GM23338 (cell line): ENCODE measurements at regions not wholly inside any gene's neighbourhood (a gene's known extent, or its start where the extent isn't known, plus 50 kb on each side); places are given as distances from the start of the nearest gene placed in this dataset.

Experiments
- ATAC-seq: fragments of 200-7000 bp; cut with Tn5 transposase; 3 replicates; pipeline ENCODE4 v1.9.1; 2020
- DNase-seq: peaks from one replicate; pipeline ENCODE4 v3.0.0-alpha.2; 2015; ENCODE audit warnings: low spot score
- H2AFZ ChIP-seq: fragments of 200-600 bp; sonication (generic); 2 replicates; pipeline ENCODE4 v1.8.0; 2016; ENCODE audit warnings: antibody characterized with exemption, mild to moderate bottlenecking, moderate library complexity
- H3F3A ChIP-seq: fragments of 200-600 bp; sonication (generic); replicated peaks from 2 replicates; pipeline ENCODE4 v1.8.0; 2017; ENCODE audit warnings: antibody characterized with exemption, mixed run types, low read depth
- H3K27ac ChIP-seq: fragments of 200-600 bp; sonication (generic); 2 replicates; pipeline ENCODE4 v1.6.1; 2016; ENCODE audit warnings: low read depth
- H3K27me3 ChIP-seq: fragments of 200-600 bp; sonication (generic); 2 replicates; pipeline ENCODE4 v1.8.0; 2016; ENCODE audit warnings: mild to moderate bottlenecking, mixed run types, moderate library complexity; ENCODE audit not compliant: insufficient read depth
- H3K36me3 ChIP-seq: fragments of 200-600 bp; sonication (generic); 2 replicates; pipeline ENCODE4 v1.8.0; 2016; ENCODE audit warnings: mild to moderate bottlenecking; ENCODE audit not compliant: insufficient read depth
- H3K4me1 ChIP-seq: fragments of 200-600 bp; sonication (generic); 2 replicates; pipeline ENCODE4 v1.8.0; 2016; ENCODE audit warnings: mild to moderate bottlenecking, moderate library complexity; ENCODE audit not compliant: insufficient read depth
- H3K4me2 ChIP-seq: fragments of 200-600 bp; sonication (generic); 2 replicates; pipeline ENCODE4 v1.7.1; 2017; ENCODE audit warnings: mixed run types
- H3K4me3 ChIP-seq: fragments of 200-600 bp; sonication (generic); 2 replicates; pipeline ENCODE4 v1.6.1; 2016; ENCODE audit warnings: mixed run types
- H3K79me2 ChIP-seq: fragments of 200-600 bp; sonication (generic); replicated peaks from 2 replicates; pipeline ENCODE4 v1.8.0; 2017; ENCODE audit warnings: mild to moderate bottlenecking; ENCODE audit not compliant: insufficient read depth
- H3K9me2 ChIP-seq: fragments of 200-600 bp; sonication (generic); 2 replicates; pipeline ENCODE4 v1.8.0; 2017; ENCODE audit not compliant: insufficient read depth
- H4K20me1 ChIP-seq: fragments of 200-600 bp; sonication (generic); replicated peaks from 2 replicates; pipeline ENCODE4 v1.8.0; 2017; ENCODE audit warnings: mild to moderate bottlenecking; ENCODE audit not compliant: insufficient read depth
- H3K27ac Mint-ChIP-seq: 2 replicates; pipeline ENCODE4 v1.8.0; 2020; ENCODE audit warnings: inconsistent platforms, mild to moderate bottlenecking, moderate library complexity, mixed read lengths
- H3K27me3 Mint-ChIP-seq: 3 replicates; pipeline ENCODE4 v1.8.0; 2022; ENCODE audit warnings: low read depth, mild to moderate bottlenecking, moderate library complexity, mixed read lengths, inconsistent platforms; ENCODE audit not compliant: insufficient read depth, poor library complexity
- H3K36me3 Mint-ChIP-seq: 3 replicates; pipeline ENCODE4 v1.8.0; 2021; ENCODE audit warnings: low read depth, mild to moderate bottlenecking, inconsistent platforms, moderate library complexity, mixed read lengths
- H3K4me1 Mint-ChIP-seq: 3 replicates; pipeline ENCODE4 v1.8.0; 2020; ENCODE audit warnings: mild to moderate bottlenecking, inconsistent platforms, mixed read lengths
- H3K4me3 Mint-ChIP-seq: 3 replicates; pipeline ENCODE4 v1.8.0; 2021; ENCODE audit warnings: moderate library complexity, mild to moderate bottlenecking, inconsistent platforms, mixed read lengths
- H3K9me3 Mint-ChIP-seq: 3 replicates; pipeline ENCODE4 v1.8.0; 2020; ENCODE audit warnings: moderate library complexity, mild to moderate bottlenecking, inconsistent platforms, mixed read lengths
- CREB1 ChIP-seq: fragments of 250-450 bp; sonication (Bioruptor Pico); IDR thresholded peaks from 2 replicates; pipeline ENCODE4 v1.5.0; 2020; ENCODE audit warnings: low read depth, mild to moderate bottlenecking, moderate library complexity
- EZH2 ChIP-seq: fragments of 200-600 bp; sonication (generic); IDR thresholded peaks from one replicate; pipeline ENCODE4 v1.8.0; 2017; ENCODE audit warnings: antibody characterized with exemption, mild to moderate bottlenecking, low read depth; ENCODE audit not compliant: unreplicated experiment
- EZH2phosphoT487 ChIP-seq: fragments of 200-600 bp; sonication (generic); IDR thresholded peaks from one replicate; pipeline ENCODE4 v1.8.1; 2018; ENCODE audit warnings: antibody characterized with exemption; ENCODE audit not compliant: unreplicated experiment
- NANOG ChIP-seq: IDR thresholded peaks from 2 replicates; pipeline ENCODE4 v1.6.1; 2016; ENCODE audit warnings: antibody characterized with exemption, borderline replicate concordance
- POLR2AphosphoS5 ChIP-seq: IDR thresholded peaks from 2 replicates; pipeline ENCODE4 v1.6.1; 2016; ENCODE audit warnings: antibody characterized with exemption, low read depth
- REST ChIP-seq: IDR thresholded peaks from one replicate; pipeline ENCODE4 v1.6.1; 2018; ENCODE audit warnings: antibody characterized with exemption; ENCODE audit not compliant: unreplicated experiment
- ZNF331 ChIP-seq: fragments of 250-450 bp; sonication (Bioruptor Pico); IDR thresholded peaks from 2 replicates; pipeline ENCODE4 v1.5.0; 2020; ENCODE audit warnings: low read depth, mild to moderate bottlenecking, moderate library complexity
- ZNF462 ChIP-seq: fragments of 250-450 bp; sonication (Bioruptor Pico); IDR thresholded peaks from 2 replicates; pipeline ENCODE4 v1.5.0; 2020; ENCODE audit warnings: mild to moderate bottlenecking, moderate library complexity
- TF ChIP-seq, protein P1 (sequence below), 2 experiments: fragments of 200-600 bp in 1 of 2; sonication (generic) in 1 of 2; conservative IDR thresholded peaks; 2 replicates each; pipeline versions ENCODE4 v1.5.1 to v1.6.1; 2016 to 2017; ENCODE audit warnings: antibody characterized with exemption in 2 of 2, low read depth in 2 of 2, mild to moderate bottlenecking in 2 of 2, moderate library complexity in 1 of 2

DNA sequence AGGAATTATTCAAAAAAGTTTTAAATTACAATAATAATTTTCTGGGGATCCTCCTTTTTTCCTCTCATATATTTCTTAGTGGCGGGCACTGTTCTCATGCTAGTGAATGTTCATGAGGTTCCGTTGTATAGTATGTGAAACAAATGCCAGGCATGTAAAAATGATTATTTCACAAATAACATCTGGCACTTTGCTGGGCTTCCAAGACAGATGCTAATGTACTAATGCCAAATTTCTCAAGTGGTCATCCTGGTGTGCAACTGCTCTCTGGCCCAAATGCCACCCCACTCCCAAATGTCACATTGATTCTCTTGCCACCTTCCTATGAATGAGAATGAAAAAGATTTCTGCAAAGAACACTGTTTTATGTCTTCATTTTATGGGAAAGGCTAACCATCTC, 564.0 kb upstream of the GCFC2 start (continued):
- TF ChIP-seq REST (no peak), EZH2phosphoT487 (no peak), NANOG (no peak), ZNF331 (no peak)
- TF ChIP-seq, protein P1, sequence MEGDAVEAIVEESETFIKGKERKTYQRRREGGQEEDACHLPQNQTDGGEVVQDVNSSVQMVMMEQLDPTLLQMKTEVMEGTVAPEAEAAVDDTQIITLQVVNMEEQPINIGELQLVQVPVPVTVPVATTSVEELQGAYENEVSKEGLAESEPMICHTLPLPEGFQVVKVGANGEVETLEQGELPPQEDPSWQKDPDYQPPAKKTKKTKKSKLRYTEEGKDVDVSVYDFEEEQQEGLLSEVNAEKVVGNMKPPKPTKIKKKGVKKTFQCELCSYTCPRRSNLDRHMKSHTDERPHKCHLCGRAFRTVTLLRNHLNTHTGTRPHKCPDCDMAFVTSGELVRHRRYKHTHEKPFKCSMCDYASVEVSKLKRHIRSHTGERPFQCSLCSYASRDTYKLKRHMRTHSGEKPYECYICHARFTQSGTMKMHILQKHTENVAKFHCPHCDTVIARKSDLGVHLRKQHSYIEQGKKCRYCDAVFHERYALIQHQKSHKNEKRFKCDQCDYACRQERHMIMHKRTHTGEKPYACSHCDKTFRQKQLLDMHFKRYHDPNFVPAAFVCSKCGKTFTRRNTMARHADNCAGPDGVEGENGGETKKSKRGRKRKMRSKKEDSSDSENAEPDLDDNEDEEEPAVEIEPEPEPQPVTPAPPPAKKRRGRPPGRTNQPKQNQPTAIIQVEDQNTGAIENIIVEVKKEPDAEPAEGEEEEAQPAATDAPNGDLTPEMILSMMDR (conservative IDR thresholded peaks at IDR 0.05; ENCODE audit: low read depth in 2 of 2) = no peak

GRCh38 chr2:76274160-76274559, 563.4 kb upstream of the GCFC2 start:
- no peaks in the 10 kb centered on the region for H3K9me3 Mint-ChIP-seq
- ATAC-seq = no peak
- H2AFZ ChIP-seq = no peak overlapping the region
- no peaks in the 10 kb centered on the region for H3F3A ChIP-seq
- H3K27ac ChIP-seq = no peak overlapping the region
- peaks cover 20% of the 10 kb centered on the region for H3K9me2 ChIP-seq
- H3K4me2 ChIP-seq = no peak overlapping the region
- H3K4me1 ChIP-seq = peaks cover 1% of the 10 kb centered on the region
- peaks cover 3% of the 10 kb centered on the region for H3K27me3 Mint-ChIP-seq
- H4K20me1 ChIP-seq = no peaks in the 10 kb centered on the region
- TF ChIP-seq CREB1 (CRISPR knock-in tag) = no peak
- no peak for TF ChIP-seq EZH2phosphoT487
- TF ChIP-seq EZH2 = no peak
- no peak for TF ChIP-seq POLR2AphosphoS5
- TF ChIP-seq ZNF462 (CRISPR knock-in tag) = no peak
- TF ChIP-seq NANOG = no peak
- H3K27me3 ChIP-seq = no peaks in the 10 kb centered on the region
- H3K4me3 ChIP-seq = no peak overlapping the region
- H3K79me2 ChIP-seq = no peaks in the 10 kb centered on the region
- H3K27ac Mint-ChIP-seq = no peak overlapping the region
- H3K4me1 Mint-ChIP-seq = peaks cover 6% of the 10 kb centered on the region
- no peaks in the 10 kb centered on the region for H3K36me3 Mint-ChIP-seq
- no peak overlapping the region for H3K4me3 Mint-ChIP-seq
- DNase-seq = no peak
- H3K36me3 ChIP-seq = no peaks in the 10 kb centered on the region
